HAP-1 (cell line): ENCODE measurements at regions not wholly inside any gene's neighbourhood (a gene's known extent, or its start where the extent isn't known, plus 50 kb on each side); places are given as distances from the start of the nearest gene placed in this dataset.

Experiments used
- DNase-seq, 2 experiments: peaks; one replicate each; pipeline ENCODE4 v3.0.0-alpha.2; 2016 to 2020; ENCODE audit warnings: low spot score in 2 of 2
- H3K27me3 ChIP-seq: fragments of 250-450 bp; sonication (Bioruptor Pico); 2 replicates; pipeline ENCODE4 v1.5.1; 2020; ENCODE audit warnings: low read depth, mild to moderate bottlenecking, moderate library complexity
- H3K36me3 ChIP-seq: fragments of 250-450 bp; sonication (Bioruptor Pico); replicated peaks from 2 replicates; pipeline ENCODE4 v1.5.1; 2020; ENCODE audit warnings: mild to moderate bottlenecking
- H3K4me1 ChIP-seq: fragments of 250-450 bp; sonication (Bioruptor Pico); 2 replicates; pipeline ENCODE4 v1.5.1; 2020; ENCODE audit warnings: mild to moderate bottlenecking
- H3K4me3 ChIP-seq: fragments of 250-450 bp; sonication (Bioruptor Pico); 2 replicates; pipeline ENCODE4 v1.5.1; 2020; ENCODE audit warnings: mild to moderate bottlenecking, moderate library complexity
- H3K9me3 ChIP-seq: fragments of 250-450 bp; sonication (Bioruptor Pico); 2 replicates; pipeline ENCODE4 v1.5.1; 2020; ENCODE audit warnings: mild to moderate bottlenecking, moderate library complexity
- in situ Hi-C: fragments of 300-500 bp; cut with MboI; formaldehyde crosslinking; loops from 3 replicates; pipeline ENCODE4 v1.14.3; 2020; ENCODE audit warnings: low sequenced_read_pairs, inconsistent platforms, mixed read lengths

DNA sequence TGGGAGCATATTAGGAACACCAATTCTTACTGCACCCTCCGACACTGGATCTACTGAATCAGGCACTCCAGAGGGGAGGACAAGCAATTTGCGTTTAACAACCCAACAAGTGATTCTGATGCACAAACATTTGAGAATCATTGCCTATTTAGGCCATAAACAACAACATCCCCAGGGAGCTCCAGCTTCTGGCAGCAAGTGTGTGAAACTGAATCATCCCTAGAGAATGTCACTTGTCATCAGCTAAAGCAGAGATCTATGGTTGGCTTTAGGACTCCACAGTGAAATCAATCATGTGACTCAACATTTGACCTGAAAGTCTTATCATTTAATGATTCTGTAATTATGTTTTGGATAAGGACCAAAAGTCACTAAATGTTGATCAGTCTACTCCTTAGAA is 505.0 kb upstream of the FLRT2 start:
- Histone ChIP-seq H3K27me3 (no peaks in the 10 kb centered on the region), H3K4me3 (no peak overlapping the region), H3K4me1 (no peaks in the 10 kb centered on the region), H3K36me3 (no peaks in the 10 kb centered on the region), H3K9me3 (no peaks in the 10 kb centered on the region; the same call in 1 of the 2 replicates)
- in situ Hi-C loops, result no loop called here
- no peak for DNase-seq

DNA sequence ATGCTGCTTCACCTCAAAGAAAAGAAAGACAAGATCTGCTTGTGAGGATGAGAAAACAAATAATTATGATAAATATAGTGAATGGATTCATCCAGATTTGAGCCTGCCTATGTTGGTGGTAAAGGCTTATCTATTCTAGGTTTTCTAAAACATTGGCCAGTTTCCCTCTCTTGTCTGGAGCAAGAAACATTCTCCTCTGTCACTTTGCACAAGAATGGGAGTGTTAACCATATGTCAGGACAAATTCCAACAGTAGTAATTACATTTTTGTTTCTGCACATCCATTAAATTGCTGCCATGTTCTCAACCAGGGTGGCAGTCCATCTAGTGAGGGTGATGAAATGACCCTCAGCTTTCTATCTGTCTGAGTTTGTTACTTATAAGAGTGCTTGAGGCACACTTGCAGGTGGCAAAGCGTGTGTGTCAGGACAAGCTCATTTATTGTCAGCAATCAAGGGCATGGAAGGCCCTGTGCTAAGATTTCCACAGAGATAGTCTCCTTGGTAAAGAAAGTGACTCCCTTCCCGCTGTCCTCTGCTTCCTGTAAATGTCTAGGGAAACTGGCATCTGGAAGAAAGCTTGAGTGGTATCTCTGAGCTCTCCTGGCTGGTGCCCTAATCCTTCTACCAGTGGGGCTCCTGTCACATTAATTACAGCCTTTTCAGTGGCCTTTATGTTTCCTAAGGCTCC is 502.1 kb upstream of the FLRT2 start:
- no peak for DNase-seq

DNA sequence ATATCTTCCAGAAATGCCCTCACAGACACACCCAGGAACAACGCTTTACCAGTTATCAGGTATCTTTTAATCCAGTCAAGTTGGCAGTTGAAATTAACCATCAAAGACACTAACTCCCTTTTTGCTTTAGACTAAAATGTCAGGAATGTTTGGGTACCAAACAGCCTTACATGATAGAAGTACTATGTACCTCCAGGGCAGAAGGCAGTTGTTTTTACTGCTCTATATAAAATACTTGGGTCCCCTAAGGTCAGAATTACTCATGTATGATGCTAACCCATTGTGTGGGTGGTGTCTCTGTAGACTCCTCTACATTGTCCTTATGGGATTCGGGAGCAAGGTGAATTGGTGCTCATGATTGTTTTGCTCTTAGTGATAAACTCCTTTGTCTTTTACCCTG is 492.5 kb upstream of the FLRT2 start:
- in situ Hi-C loops, result no loop called here

More for the DNA sequence above, 502.1 kb upstream of the FLRT2 start:
- no peaks in the 10 kb centered on the region for H3K36me3 ChIP-seq
- no peaks in the 10 kb centered on the region; the same call in 1 of the 2 replicates for H3K9me3 ChIP-seq
- in situ Hi-C loops, result no loop called here
- H3K4me1 ChIP-seq, result no peaks in the 10 kb centered on the region
- H3K27me3 ChIP-seq, result no peaks in the 10 kb centered on the region
- H3K4me3 ChIP-seq, result no peak overlapping the region

DNA sequence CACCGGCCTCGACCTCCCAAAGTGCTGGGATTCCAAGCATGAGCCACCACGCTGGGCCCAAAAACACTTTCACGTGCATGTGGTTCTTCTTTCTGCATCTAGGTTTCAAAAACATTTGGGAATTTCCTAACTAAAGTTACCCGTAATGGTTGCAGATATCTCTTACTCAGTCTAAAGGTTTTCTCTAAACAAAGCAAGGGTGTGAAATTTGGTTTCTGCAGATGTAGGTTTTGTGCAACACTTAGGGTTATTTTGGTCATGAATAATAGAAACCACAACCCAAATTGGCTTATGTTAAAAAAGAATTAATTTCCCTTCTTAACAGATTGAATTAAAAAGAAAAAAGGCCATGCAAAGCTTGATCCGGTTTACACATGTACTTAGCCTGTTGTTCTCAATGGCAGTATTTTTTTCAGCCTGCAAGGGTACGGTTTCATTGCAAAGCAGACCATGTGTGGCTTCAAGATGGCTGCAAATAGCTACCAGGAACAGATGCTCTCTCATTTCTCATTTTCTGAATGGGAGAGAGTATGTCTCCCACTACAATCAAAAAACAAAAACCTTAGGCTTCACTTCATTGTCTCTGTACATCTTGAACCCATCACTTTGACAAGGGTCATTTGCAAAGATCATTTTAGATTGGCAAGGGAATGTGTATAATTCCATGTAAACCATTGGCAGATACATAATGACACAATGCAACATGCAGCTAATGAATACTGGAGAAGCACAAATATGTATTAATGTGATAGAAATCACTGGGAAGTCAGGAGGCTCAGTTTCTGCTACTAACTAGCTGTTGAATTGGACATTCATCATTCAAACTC is 491.2 kb upstream of the FLRT2 start:
- Histone ChIP-seq H3K4me3 (no peak overlapping the region), H3K36me3 (no peaks in the 10 kb centered on the region), H3K27me3 (no peaks in the 10 kb centered on the region), H3K4me1 (peaks cover 5% of the 10 kb centered on the region), H3K9me3 (no peaks in the 10 kb centered on the region)
- peak; percentile 13 to 42 for DNase-seq
- in situ Hi-C loops, result no loop called here

More for the DNA sequence above, 492.5 kb upstream of the FLRT2 start:
- Histone ChIP-seq H3K4me3 (no peak overlapping the region), H3K27me3 (no peaks in the 10 kb centered on the region), H3K9me3 (no peaks in the 10 kb centered on the region), H3K36me3 (no peaks in the 10 kb centered on the region), H3K4me1 (peaks cover 5% of the 10 kb centered on the region)
- no peak for DNase-seq

DNA sequence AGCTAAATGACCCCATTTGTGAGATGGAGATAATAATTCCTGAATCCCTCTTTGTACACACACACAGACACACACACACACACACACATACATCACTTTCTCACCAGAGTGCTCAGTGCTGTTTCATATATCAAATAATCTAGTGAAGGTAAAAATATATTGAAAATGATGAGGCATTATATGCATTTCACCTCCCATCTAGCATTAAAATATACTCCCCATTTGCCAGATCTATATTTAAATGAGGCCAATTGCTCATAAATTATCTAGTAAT is 490.7 kb upstream of the FLRT2 start:
- no peak overlapping the region for H3K4me3 ChIP-seq
- peaks cover 5% of the 10 kb centered on the region for H3K4me1 ChIP-seq
- no peaks in the 10 kb centered on the region for H3K27me3 ChIP-seq
- in situ Hi-C loops, result no loop called here
- H3K36me3 ChIP-seq, result no peaks in the 10 kb centered on the region
- DNase-seq, result no peak
- H3K9me3 ChIP-seq, result no peaks in the 10 kb centered on the region

DNA sequence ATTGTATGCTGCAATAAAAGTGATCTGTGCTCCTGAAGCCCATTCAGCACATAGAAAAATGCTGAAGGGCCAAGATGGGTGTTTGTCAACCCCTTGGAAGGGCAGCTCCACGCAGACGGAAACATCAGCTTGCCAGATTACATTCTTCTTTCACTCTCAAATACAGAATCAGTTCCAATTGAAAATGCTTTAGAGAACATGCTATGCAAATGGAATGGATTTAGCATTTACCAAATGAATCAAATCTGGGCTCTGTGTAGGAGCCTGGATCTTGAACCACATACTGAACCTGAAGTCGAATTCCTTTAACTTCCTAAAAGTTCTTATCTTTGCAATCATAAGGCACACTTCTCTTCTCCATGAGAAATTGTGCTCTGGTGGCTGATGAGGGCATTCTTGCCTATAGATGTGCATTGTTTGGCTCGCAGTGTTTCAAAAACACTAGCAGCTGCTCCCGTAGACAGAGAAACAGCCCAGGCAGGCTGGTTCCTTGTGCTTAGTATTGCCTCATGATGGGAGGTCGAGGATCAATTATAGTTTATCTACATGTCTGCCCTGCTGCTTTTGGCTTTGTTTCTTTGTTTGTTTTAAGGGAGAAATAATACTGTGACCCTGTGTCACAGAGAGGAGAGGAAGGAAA is 489.8 kb upstream of the FLRT2 start:
- DNase-seq, result no peak
- no peaks in the 10 kb centered on the region for H3K9me3 ChIP-seq
- in situ Hi-C loops, result no loop called here

DNA sequence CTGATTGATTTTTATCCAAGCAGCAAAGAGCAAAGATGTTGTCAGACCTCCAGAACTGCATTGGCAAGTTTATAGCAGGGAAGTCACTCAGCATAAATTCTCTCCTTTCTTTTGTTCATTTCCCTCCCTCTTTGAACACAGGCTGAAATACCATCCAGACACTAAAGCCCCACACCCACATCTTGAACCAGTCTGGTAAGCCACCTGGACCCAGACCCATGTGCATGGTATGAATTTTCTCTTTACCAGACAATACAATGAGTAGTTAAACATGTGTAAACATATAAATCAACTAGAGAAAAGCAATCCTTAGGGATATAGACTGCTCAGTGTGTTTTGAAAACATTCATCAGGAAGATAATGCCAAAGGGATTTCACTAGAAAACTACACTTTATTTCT is 488.3 kb upstream of the FLRT2 start:
- peak in 1 of 2 experiments; percentile 12 for DNase-seq
- in situ Hi-C loops, result no loop called here
- Histone ChIP-seq H3K4me1 (peaks cover 5% of the 10 kb centered on the region), H3K4me3 (no peak overlapping the region), H3K27me3 (no peaks in the 10 kb centered on the region), H3K36me3 (no peaks in the 10 kb centered on the region), H3K9me3 (peaks cover under 1% of the 10 kb centered on the region; the same call in 1 of the 2 replicates)

More for the DNA sequence above, 489.8 kb upstream of the FLRT2 start:
- Histone ChIP-seq H3K36me3 (no peaks in the 10 kb centered on the region), H3K27me3 (no peaks in the 10 kb centered on the region), H3K4me3 (no peak overlapping the region), H3K4me1 (peaks cover 5% of the 10 kb centered on the region)

DNA sequence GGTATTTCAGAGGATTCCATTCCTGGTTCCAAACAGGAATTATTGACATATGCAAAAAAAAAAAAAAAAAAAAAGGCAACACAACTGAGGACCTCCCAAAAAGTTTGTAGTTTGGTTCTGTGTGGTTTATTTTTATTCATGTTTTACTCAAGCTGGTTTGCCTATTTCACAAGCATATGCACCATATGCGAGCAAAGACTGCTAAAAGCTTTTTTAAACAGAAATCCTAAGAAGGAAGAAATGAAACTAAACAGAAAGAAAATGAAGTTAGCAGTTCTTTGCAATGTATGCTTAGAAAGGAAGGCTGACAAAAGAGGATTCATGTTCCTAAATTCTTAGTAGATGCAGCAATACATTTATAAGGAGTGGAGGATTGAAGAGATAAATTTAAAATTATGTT is 487.6 kb upstream of the FLRT2 start:
- Histone ChIP-seq H3K27me3 (no peaks in the 10 kb centered on the region), H3K4me3 (no peak overlapping the region), H3K4me1 (peaks cover 5% of the 10 kb centered on the region), H3K9me3 (peaks cover 2% of the 10 kb centered on the region; the same call in 1 of the 2 replicates), H3K36me3 (no peaks in the 10 kb centered on the region)
- DNase-seq, result no peak
- in situ Hi-C loops, result no loop called here

DNA sequence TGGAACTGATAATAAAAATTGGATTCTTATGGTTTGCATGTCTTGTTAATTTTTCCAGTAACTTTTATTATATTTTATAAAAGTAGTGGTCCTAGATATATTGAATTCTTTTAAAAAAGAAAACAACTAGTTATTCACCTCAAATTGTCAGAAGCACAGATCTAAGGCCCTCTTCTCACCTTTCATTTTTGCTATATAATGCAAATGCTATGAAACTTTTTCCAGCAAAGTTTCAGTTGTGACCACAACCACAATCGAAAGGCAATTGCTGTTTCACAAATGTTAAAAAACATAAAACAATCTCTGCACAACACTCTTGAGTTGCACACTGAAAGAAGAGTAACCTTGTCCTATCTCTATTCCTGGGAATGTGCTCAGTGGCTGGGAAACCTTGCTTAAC is 479.8 kb upstream of the FLRT2 start:
- H3K9me3 ChIP-seq, result peaks cover 5% of the 10 kb centered on the region
- no peaks in the 10 kb centered on the region for H3K27me3 ChIP-seq
- no peak overlapping the region for H3K4me3 ChIP-seq
- no peaks in the 10 kb centered on the region for H3K36me3 ChIP-seq
- no peaks in the 10 kb centered on the region for H3K4me1 ChIP-seq
- in situ Hi-C loops, result no loop called here
- DNase-seq, result no peak

DNA sequence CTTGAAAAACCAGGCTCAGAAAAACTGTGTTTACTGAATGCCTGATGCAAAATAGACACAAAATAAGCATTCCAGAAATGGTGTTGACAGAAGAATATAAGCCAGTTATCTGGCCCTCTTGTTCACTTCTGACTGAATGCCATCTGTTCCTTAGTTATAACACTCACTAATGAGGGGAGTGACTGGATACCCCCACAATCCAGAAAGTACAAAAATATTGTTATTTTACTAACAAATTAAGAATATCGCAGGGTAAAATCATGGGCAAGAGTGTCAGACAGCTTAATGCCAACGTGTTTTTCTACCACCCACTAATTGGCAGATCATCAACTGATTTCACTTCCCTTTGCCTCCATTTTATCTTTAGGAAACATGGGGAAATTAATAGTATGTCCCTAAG is 477.3 kb upstream of the FLRT2 start:
- H3K36me3 ChIP-seq, result no peaks in the 10 kb centered on the region
- in situ Hi-C loops, result no loop called here
- H3K4me1 ChIP-seq, result no peaks in the 10 kb centered on the region
- no peak overlapping the region for H3K4me3 ChIP-seq
- no peak for DNase-seq
- no peaks in the 10 kb centered on the region for H3K27me3 ChIP-seq
- H3K9me3 ChIP-seq, result peaks cover 5% of the 10 kb centered on the region

DNA sequence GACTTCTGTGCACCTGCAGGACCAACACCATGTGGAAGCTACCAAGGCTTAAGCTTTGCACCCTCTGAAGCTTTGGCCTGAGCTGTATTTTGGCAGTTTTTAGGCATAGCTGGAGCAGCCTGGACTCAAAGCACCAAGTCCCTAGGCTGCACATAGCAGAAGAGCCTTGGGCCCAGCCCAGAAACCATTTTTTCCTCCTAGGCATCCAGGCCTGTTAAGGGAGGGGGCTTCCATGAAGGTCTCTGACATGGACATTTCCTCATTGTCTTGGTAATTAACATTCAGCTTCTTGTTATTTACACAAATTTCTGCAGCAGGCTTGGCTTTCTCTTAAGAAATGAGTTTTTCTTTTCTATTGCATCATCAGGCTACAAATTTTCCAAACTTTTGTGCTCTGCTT is 475.8 kb upstream of the FLRT2 start:
- Histone ChIP-seq H3K4me3 (no peak overlapping the region), H3K36me3 (no peaks in the 10 kb centered on the region), H3K9me3 (peaks cover 5% of the 10 kb centered on the region), H3K4me1 (no peaks in the 10 kb centered on the region), H3K27me3 (no peaks in the 10 kb centered on the region)
- peak in 1 of 2 experiments; percentile 10 for DNase-seq
- in situ Hi-C loops, result no loop called here

DNA sequence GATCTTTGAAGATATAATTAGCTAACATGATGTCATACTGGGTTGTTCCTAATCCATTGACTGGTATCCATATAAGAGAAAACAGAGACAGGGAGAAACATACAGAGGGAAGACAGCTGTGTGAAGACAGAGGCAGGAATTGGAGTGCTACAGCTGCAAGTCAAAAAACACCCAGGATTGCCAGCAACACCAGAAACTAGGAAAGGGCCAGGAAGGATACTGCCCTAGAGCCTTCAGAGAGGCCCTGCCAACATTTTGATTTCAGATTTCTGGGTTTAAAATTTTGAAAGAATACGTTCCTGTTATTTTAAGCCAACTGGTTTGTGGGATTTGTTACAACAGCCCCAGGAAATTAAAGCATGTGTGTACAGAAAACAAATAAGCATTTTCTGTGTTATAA is 473.7 kb upstream of the FLRT2 start:
- H3K9me3 ChIP-seq, result peaks cover 5% of the 10 kb centered on the region
- in situ Hi-C loops, result no loop called here
- no peaks in the 10 kb centered on the region for H3K4me1 ChIP-seq
- H3K4me3 ChIP-seq, result no peak overlapping the region
- no peaks in the 10 kb centered on the region for H3K36me3 ChIP-seq
- DNase-seq, result no peak
- no peaks in the 10 kb centered on the region for H3K27me3 ChIP-seq

DNA sequence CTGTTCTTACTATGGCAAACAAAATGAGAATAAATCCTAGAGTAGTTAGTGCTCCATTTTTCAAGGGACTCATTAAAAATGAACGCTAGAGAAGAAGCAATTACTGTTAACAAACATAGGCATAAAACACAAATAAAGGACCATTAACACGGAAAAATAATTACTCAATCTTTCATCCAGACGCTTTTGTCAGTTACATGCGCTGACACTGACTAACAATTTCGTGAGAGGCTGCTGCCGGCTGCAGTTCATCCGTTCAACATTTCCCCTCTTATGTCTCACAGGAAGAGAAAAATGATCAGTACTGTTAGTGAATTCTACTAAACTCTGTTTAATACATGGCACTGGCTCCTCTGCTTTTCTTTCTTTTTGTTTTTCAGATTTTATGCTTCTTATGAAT is 472.7 kb upstream of the FLRT2 start:
- no peak for DNase-seq
- peaks cover 5% of the 10 kb centered on the region for H3K9me3 ChIP-seq
- in situ Hi-C loops, result no loop called here
- H3K36me3 ChIP-seq, result no peaks in the 10 kb centered on the region
- H3K4me1 ChIP-seq, result no peaks in the 10 kb centered on the region
- H3K4me3 ChIP-seq, result no peak overlapping the region
- H3K27me3 ChIP-seq, result no peaks in the 10 kb centered on the region

DNA sequence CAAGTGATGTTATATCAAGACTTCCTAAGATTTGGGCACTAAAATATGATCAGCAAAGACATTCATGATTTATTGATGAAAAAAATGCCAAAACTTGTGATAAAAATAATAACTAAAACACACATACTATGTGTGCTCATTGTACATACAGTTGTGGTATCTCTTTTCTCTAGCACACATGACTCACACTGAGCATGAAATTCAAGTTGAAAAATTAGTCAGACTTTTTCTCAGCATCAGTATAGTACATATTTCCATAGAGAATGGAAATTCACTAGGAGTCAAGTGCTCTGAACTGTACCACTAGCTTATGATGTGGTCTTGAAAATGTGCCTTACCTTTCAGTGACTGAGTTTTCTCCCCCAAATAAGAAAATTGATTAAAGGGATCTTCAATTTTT is 471.8 kb upstream of the FLRT2 start:
- in situ Hi-C loops, result no loop called here
- no peaks in the 10 kb centered on the region for H3K36me3 ChIP-seq
- peaks cover 5% of the 10 kb centered on the region for H3K9me3 ChIP-seq
- no peak overlapping the region for H3K4me3 ChIP-seq
- H3K4me1 ChIP-seq, result no peaks in the 10 kb centered on the region
- DNase-seq, result no peak
- H3K27me3 ChIP-seq, result no peaks in the 10 kb centered on the region
